T-helper 2 cell (primary cell): ENCODE measurements at regions not wholly inside any gene's neighbourhood (a gene's known extent, or its start where the extent isn't known, plus 50 kb on each side); places are given as distances from the start of the nearest gene placed in this dataset.
"Not testable (repeated sequence)": the region's sequence is repeated elsewhere in the genome, so short reads cannot be mapped to it uniquely, and the experiment has no call there.

ENCODE experiments used
- DNase-seq, 5 experiments: peaks; one replicate each; pipeline versions ENCODE4 v3.0.0 to v3.0.0-alpha.2; 2012 to 2022

DNA sequence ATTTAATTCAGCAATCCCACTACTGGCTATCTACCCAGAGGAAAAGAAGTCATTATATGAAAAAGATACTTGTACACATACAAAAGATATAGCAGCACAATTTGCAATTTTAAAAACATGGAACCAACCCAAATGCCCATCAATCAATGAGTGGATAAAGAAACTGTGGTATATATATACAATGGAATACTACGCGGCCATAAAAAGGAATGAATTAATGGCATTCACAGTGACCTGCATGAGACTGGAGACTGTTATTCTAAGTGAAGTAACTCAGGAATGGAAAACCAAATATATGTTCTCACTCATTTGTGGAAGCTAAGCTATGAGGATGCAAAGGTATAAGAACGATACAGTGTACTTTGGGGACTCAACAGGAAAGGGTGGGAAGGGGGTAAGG lies 102.8 kb upstream of the KCNMA1 start:
- not testable (repeated sequence) for DNase-seq

DNA sequence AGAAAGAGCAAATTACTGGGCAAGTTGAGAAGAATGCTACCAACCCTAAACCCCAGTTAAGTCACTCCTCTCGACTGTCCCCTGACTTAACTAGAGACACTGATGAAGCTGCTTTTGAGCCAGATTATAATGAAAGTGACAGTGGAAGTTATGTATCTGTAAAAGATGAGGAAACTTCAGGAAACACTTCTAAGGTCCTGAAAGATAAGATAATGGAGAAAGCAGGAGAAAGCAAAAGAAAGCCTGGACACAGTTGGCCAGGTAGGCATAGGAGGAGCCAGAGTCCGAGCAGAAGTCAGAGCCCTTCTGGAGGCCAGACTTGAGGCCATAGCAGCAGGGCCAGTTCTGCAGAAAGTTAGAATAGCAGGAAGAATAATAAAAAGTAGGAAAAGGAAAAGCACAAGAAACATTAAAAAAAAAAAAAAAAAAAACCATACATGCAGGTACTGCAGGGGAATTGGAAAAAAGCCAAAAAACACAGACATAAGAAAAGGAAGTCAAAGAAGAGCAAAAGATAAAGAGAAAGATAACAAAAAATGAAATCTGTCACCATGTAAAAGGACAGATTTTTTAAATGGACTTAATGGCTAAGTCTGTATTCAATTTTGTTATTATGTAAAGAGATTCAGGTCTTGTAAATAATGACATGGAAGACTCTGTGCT lies 101.0 kb upstream of the KCNMA1 start:
- no peak for DNase-seq

DNA sequence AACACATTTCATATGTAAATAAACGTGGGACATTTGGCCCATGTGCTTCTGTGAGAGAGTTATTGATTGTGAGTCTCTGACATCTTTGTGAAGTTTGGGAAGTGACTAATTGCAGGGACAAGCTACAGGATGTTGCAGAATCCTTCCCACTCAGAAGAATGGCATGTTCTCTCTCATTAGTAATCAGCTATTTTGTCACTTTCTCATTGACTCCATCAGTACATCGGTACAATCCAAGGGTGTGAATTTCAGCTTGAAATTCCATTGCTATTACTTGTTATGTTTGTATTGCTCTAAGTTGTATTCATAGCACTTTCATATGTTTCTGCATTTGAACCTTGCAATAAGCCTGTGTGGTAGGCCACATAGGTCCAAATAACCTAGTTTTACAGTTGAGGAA lies 100.0 kb upstream of the KCNMA1 start:
- DNase-seq, result no peak

DNA sequence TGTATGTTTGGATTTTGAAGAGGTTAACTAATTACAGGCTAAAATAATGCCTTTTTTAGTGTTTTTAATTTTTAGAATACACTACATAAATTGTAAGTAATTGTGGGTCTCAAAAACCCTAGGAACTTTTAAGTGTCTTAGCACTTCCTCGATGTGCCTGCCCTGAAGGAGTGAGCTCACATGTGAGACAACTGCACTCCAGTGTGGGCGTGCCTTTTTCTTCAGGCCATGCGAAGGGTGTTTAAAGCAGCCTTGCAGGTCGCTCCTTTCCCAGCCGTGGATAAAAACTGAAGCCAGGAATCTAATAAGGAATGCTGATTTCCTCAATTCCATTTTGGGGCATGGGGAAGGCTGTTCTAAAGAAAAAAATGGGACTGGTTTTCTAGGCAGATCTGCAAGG lies 97.5 kb upstream of the KCNMA1 start:
- not testable (repeated sequence) for DNase-seq

DNA sequence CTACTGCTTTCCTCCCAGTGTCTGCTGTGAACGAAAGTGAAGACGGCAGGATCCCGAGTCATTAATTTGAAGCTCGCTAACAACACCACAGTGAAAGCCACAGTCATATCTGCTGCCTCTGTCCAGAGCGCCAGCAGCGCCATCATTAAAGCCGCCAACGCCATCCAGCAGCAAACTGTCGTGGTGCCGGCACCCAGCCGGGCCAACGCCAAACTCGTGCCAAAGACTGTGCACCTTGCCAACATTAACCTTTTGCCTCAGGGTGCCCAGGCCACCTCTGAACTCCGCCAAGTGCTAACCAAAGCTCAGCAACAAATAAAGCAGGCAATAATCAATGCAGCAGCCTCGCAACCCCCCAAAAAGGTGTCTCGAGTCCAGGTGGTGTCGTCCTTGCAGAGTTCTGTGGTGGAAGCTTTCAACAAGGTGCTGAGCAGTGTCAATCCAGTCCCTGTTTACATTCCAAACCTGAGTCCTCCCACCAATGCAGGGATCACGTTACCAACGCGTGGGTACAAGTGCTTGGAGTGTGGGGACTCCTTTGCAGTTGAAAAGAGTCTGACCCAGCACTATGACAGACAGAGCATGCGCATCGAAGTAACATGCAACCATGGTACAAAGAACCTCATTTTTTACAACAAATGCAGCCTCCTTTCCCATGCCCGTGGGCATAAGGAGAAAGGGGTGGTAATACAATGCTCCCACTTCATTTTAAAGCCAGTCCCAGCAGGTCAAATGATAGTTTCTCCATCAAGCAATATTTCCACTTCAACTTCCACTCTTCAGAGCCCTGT lies 94.8 kb upstream of the KCNMA1 start:
- DNase-seq, result no peak

DNA sequence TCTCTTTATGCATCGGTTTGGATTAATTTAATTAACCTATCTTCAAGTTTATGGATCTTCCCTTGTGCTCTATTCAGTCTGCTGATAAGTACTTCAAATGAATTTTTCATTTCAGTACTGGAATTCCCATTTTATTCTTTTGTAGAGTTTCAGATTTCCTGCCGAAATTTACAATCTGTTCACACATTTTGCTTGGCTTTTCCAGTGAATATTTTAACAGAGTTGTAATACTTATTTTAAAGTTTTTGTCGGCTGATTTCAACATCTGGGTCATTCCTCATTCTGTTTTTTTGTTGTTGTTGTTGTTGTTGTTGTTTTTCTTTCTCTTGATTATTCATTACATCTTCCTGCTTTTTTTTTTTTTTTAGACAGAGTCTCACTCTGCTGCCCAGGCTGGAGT lies 89.9 kb upstream of the KCNMA1 start:
- no peak for DNase-seq

DNA sequence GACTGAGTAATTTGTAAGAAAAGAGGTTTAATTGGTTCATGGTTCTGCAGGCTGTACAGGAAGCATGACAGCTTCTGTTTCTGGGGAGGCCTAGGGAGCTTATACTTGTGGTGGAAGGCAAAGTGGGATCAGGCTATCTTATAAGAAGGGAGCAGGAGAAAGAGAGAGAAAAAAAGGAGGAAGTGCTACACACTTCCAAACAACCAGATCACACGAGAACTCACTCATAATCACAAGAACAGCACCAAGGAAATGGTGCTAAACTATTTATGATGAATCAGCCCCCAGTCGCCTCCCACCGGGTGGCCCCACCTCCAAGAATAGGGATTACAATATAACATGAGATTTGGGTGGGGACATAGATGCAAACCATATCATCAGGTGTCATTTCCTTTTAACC lies 89.1 kb upstream of the KCNMA1 start:
- DNase-seq, result no peak

DNA sequence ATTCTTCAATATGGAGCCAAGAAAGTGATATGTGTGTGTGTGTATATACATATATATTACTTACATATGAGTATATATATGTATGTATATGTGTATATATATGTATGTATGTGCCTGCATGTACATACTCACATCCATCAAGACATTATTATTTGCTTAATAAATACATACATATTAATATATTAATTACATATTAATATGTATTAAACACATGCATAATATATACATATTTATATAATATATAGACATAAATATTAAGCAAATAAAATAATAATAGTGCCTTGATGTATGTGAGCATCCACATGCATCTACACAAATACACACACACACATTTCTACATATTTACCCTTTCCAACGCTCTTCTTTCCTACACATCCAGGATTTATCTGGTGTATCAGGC lies 88.7 kb upstream of the KCNMA1 start:
- DNase-seq, result no peak

DNA sequence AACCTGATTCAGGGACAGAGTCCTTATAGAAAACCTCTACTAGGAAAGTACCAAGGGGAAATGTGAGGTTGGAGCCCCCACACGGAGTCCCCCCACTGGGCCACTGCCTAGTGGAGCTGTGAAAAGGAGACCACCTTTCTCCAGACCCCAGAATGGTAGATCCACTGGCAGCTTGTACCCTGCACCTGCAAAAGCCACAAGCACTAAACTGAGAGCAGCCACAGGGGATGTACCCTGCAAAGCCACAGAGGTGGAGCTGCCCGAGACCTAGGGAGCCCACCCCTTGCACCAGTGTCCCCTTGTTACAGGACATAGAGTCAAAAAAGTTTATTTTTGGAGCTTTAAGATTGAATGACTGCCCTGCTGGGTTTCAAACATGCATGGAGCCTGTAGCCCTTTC lies 87.2 kb upstream of the KCNMA1 start:
- DNase-seq, result no peak

DNA sequence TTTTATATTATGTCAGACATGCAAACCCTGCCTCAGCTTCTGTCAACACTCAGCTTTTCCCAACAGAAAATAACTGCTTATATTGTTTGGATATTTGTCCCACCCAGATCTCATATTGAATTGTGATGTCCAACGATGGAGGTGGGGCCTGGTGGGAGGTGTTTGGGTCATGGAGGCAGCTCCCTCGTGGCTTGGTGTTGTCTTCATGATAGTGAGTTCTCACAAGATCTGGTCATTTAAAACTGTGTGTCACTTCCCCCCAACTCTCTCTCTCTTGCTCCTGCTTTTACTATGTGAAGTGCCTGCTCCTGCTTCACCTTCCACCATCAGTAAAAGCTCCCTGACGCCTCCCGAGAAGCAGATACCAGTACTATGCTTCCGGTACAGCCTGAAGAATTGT lies 85.8 kb upstream of the KCNMA1 start:
- DNase-seq, result no peak

DNA sequence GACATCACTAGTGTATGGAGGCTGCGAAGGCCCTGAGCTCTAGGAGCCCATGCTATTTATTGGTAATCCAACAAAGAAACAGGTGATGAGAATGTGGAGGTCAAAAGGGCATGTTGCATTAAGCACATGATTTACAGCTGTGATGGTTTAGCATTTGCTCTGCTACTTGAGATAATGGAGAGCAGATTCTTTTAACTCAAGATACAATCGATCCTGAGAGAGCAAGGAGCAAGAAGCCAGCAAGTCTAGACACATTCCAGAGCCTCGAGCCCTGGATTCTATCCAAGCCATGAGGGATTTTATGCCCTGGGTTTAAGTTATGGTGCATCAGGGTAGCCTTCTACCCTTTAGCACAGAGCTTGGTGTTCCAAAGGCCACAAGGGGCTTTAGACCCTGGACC lies 85.3 kb upstream of the KCNMA1 start:
- not testable (repeated sequence) for DNase-seq

DNA sequence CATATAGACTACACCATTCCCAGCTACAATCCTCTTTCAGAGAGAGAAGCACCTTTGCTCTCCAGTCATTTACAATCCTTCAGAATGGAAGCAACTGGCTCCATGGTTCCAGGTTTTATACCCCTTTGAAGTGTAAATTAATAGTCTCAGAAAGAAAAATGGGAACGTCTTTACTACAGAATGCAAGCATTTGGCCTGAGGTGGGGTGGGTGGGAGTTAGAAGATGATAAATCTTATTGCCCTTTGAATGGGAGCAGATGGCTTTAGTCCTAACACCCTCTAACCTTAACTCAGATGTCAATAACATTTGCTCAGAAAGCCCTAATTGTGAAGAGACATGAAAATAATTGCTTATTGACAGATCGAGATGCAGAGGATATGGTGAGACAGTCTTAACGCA lies 84.2 kb upstream of the KCNMA1 start:
- DNase-seq, result no peak

DNA sequence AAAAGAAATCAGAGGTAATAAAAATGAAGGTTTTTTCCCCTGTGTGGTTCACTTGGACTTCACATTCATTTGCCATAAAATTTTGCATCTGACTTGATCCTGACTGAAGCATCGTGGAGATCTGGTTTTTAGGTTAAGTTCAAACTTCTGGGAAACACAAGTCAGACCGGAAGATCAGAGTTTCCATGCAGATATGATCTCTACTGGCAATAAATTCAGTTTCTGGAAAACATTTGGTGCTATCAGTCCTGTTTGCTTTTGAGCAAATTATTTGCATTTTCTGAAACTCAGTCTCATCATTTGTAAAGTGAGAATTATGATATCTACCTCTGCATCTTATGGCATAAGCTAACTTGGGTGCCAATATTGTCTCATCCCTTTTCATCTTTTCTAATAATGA lies 81.3 kb upstream of the KCNMA1 start:
- no peak for DNase-seq

DNA sequence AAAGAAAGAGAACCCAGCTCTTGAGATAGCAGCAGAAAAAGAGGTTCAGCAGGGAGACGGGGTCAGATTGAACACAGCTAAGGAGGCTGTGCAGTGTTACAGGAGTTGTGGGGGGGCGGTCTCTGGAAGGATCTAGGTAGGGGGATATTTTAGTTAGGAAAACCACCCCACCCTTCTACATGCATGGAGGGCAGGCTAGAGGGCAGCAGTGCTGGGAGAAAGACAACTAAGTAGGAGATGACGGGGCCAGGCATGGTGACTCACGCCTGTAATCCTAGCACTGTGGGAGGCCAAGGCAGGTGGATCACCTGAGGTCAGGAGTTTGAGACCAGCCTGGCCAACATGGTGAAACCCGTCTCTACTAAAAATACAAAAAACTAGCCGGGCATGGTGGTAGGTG lies 80.7 kb upstream of the KCNMA1 start:
- DNase-seq, result not testable (repeated sequence)

DNA sequence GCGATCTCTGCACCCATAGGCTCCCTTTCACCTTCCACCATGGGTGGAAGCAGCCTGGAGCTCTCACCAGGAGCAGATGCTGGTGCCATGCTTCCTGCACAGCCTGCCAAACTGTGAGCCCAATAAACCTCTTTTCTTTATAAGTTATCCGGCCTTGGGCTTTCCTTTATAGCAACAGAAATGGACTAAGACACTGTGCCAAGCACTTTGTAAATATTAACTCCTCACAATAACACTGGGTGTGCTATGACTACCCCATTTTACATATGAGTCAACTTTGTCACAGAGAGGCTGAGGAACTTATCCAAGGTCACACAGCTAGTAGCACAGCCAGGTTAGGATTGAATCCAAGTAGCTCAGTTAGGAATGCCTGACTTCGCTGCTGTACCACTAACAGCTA lies 79.7 kb upstream of the KCNMA1 start:
- no peak for DNase-seq

DNA sequence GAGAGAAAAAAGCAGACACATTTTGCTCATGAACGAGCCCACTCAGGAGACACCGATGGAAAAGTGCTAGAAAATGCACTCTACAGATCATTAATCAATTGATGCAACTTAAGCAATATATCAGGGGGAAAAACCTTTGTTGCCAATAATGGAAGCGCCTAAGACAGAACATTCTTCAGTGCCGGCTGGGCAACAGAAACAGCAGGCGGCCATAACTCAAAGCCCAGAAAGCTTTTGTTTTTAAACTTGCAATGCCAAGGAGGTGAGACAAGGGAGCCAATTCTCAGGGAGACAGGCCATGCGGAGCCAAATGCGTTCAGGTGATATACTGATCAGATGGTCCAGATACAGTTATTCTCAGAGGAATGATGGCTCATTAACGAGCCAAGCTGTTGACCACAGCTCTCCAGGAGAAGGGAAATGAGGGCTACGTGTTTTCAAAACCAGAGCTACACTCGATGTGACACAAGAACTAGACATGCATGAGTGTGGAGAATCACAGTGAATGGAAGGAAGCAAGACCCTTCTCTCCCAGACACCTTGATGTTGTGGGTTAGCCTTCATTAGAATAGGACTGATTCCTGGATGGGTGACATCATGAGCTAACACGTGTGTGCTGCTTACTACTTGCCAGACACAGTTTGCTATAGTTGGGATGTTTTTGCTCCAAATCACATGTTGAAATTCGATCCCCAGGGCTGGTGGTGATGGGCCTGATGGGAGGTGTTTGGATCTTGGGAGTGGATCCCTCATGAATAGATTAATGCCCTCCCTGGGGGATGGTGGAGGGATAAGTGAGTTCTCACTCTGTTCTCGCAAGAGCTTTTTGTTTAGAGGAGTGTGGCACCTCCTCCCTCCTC lies 79.1 kb upstream of the KCNMA1 start:
- no peak for DNase-seq

DNA sequence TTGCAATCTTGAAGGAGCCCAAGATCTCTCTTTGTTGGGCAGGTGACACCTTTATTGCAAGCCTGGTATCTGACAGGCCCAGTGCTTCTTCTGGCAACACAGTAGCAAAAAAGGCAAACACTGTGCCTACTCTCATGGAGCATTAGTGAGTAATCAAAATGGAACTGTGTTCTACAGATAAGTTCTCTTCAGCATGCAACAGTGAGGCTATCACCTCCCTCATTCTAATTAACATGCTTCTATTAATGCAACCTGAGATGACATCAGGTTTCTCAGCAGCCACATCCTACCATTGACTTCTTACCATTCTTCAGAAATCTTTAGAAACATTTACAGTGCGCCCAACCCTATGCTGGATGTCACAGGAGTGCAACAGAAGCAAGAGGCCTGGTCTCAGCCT lies 77.9 kb upstream of the KCNMA1 start:
- DNase-seq, result no peak

DNA sequence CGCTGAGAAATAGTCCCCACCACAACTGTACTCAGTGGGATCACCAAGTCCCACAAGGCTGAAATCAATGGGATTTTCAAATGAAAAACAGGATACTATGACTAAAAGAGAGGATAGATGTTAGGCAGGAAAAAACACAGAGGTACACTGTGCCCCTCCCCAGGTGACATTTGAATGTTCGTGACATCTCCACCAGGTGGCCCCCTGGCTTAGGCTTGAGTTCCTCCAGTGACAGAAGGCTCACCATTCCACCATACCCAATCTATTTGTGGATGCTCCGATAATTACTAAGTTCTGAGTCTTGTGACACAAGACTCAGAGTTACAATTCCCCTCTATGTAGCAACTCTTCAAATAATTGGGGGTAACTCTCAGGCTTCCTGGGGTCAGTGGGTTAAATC lies 77.5 kb upstream of the KCNMA1 start:
- DNase-seq, result peak in 1 of 5 experiments; percentile 26

DNA sequence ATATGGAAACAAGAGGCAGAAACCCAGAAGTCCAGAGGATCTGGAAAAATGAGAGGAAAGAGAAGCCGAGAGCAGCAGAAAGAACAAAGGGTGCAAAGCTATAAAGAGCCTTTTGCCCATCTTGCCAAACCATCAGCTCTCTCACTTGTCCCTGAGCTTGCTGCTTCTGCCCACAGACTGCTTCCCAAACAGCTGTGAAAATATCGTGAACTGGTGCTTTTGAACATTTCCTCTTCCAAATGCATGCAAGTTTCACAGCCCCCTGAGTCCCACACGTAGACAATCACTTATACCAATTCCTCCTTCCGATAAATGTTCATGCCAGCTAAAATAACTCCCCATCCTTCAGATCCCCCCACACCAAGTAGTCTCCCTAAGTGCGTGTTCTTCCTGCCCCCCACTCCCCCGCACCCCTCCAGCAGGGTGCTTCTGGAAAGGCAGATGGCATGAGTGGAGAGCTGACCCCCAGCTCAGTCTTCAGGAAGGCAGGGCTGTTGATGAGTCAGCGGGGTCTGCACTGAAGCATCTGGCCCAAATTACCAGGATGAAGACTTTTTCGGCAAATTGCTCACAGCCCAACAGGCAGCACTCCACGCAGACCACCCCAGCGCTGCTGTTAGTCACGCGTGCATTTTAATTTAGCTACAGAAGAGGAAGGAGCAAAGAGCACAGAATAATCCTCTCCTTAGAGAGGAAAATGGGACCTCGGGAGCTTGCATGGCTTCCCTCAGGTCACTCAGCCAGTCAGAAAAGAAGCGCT lies 76.1 kb upstream of the KCNMA1 start:
- no peak for DNase-seq

DNA sequence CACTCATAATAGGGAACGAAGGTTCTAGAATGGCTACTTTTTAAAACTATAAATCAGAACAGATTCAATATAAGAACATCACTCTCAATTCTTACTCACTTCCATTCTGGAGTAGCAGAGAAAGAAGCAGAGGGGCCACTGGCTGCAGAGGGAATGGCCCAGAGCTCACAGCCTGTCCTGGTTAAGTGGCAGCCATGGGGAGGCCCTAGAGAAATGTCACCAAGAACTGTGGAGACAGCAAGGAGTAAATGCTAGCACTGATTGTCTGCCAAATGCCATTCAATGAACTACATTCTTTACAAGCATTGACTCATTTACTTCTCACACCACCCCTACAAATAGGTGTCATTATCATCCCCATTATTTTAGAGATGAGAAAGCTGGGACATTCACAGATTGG lies 74.6 kb upstream of the KCNMA1 start:
- DNase-seq, result no peak

DNA sequence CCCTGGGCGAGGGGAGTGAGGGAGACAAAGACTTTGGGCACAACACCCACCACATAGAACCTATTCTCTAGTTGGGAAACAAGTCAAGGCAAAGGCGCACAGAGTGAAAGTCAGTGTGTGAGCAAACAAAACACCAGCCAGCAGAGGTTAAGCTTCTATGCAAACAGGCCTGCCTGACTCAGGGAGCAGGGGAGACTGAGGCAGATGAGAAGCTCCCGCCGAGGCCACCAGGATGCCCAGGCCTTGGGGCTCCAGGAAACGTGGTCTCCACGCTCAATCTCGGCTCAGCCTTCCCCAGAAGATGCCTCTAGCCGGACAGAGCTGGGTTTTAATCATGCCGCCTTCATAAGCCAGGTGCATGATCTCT lies 74.1 kb upstream of the KCNMA1 start:
- DNase-seq, result no peak

DNA sequence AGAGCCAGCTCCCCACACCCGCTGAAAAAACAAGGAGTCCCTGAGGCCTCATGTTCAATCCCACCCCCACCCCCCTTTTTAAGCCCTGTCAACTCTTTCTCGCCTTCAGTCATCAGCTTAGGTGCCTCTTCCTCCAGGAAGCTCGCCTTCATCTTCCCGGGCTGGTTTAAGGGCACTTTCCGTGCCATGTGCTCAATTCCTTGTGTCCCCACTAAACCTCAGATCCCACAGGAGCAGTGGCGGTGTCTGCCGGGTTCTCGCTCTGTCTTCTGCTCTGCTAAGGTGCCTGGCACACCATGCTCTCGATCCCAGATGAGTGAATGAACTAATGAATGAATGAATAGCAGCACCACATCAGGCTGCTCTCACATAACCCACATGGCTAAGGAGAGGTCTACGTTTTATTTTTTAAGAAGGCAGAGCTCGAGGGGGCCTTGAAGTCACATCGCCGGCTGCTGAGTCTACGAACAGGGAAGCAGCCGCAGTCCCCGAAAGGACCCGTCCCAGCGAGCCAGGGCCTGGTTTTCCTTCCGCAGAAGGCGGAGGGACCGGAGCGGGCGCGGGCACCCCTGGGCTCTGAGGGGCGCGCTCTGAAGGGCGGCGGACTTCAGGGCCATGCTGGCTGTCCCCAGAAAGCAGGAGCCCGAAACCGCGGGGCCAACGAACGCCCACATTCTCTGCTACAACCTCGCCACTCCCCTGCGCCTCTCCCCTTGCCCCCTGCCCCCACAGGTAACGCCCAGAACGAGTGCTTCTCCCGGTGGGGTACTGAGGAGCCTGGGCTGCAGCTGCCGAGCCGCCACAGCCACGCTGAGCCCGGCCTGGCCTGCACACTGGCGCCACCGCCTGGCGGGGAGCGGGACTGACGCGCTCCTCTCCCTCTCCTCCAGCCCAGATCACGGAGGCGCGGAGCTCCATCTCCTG lies 73.4 kb upstream of the KCNMA1 start:
- peak; percentile 46 to 61 (median 53) for DNase-seq
